Prostate gland (tissue), 2 donors: ENCODE measurements at regions not wholly inside any gene's neighbourhood (a gene's known extent, or its start where the extent isn't known, plus 50 kb on each side); places are given as distances from the start of the nearest gene placed in this dataset.

Source experiments
- DNase-seq: peaks from one replicate; pipeline ENCODE4 v3.0.0-alpha.2; 2019; ENCODE audit warnings: low spot score
- H3K27ac ChIP-seq, 2 donors: fragments of 200-600 bp; sonication (generic); 2 replicates each; pipeline ENCODE4 v1.5.1; 2017 to 2019
- H3K27me3 ChIP-seq: fragments of 200-600 bp; sonication (generic); replicated peaks from 2 replicates; pipeline ENCODE4 v1.5.1; 2019; ENCODE audit not compliant: insufficient read depth
- H3K36me3 ChIP-seq, 2 donors: fragments of 200-600 bp; sonication (generic); 1 replicate in 1 of 2; 2 replicates in 1 of 2; pipeline versions ENCODE4 v1.5.1 to v1.8.1; 2017 to 2019
- H3K4me1 ChIP-seq: fragments of 200-600 bp; sonication (generic); replicated peaks from 2 replicates; pipeline ENCODE4 v1.5.1; 2019
- H3K4me3 ChIP-seq, 2 donors: fragments of 200-600 bp; sonication (generic); 2 replicates each; pipeline ENCODE4 v1.5.1; 2017 to 2019
- H3K9me3 ChIP-seq: fragments of 200-600 bp; sonication (generic); 2 replicates; pipeline ENCODE4 v1.5.1; 2017
- POLR2A ChIP-seq: fragments of 450-650 bp; IDR thresholded peaks from one replicate; pipeline ENCODE4 v1.6.1; 2016; ENCODE audit warnings: antibody characterized with exemption, mild to moderate bottlenecking
- POLR2AphosphoS5 ChIP-seq: sonication (generic); formaldehyde crosslinking; IDR thresholded peaks from one replicate; pipeline ENCODE4 v1.6.1; 2017; ENCODE audit warnings: antibody characterized with exemption
- WGBS: methylation state at CpG from one replicate; pipeline ENCODE4 v1.1.5; 2018; 5-methylcytosine and 5-hydroxymethylcytosine counted together
- intact Hi-C: fragments of 100-400 bp; cut with DNase I; formaldehyde crosslinking; loops from one replicate; pipeline ENCODE4 v1.14.2; 2022
- TF ChIP-seq, protein P1 (sequence below), 4 experiments: fragments of 200-600 bp in 2 of 4; fragments of 450-650 bp in 2 of 4; sonication (generic) in 2 of 4; IDR thresholded peaks; 1 replicate in 3 of 4; 2 replicates in 1 of 4; pipeline ENCODE4 v1.5.1; 2016 to 2019; ENCODE audit warnings: antibody characterized with exemption in 4 of 4, mild to moderate bottlenecking in 2 of 4, moderate library complexity in 2 of 4

- no peaks in the 10 kb centered on the region for H3K36me3 ChIP-seq
- no peak overlapping the region for H3K4me3 ChIP-seq
- TF ChIP-seq POLR2A (no peak), POLR2AphosphoS5 (no peak)
- TF ChIP-seq, protein P1, sequence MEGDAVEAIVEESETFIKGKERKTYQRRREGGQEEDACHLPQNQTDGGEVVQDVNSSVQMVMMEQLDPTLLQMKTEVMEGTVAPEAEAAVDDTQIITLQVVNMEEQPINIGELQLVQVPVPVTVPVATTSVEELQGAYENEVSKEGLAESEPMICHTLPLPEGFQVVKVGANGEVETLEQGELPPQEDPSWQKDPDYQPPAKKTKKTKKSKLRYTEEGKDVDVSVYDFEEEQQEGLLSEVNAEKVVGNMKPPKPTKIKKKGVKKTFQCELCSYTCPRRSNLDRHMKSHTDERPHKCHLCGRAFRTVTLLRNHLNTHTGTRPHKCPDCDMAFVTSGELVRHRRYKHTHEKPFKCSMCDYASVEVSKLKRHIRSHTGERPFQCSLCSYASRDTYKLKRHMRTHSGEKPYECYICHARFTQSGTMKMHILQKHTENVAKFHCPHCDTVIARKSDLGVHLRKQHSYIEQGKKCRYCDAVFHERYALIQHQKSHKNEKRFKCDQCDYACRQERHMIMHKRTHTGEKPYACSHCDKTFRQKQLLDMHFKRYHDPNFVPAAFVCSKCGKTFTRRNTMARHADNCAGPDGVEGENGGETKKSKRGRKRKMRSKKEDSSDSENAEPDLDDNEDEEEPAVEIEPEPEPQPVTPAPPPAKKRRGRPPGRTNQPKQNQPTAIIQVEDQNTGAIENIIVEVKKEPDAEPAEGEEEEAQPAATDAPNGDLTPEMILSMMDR (IDR thresholded peaks at IDR 0.05): no peak
- no peaks in the 10 kb centered on the region for H3K4me1 ChIP-seq
- DNase-seq: no peak
- intact Hi-C loops: no loop called here
- H3K27ac ChIP-seq: no peak overlapping the region
- H3K27me3 ChIP-seq: no peaks in the 10 kb centered on the region
- no peaks in the 10 kb centered on the region for H3K9me3 ChIP-seq
- 41% methylated on average over 2 of the region's 2 CpGs for whole genome bisulfite sequencing
Observed at GRCh38 chr5:86824637-86825036, 206.9 kb downstream of the COX7C start.

GRCh38 chr5:86831128-86831527 lies 213.4 kb downstream of the COX7C start:
- Histone ChIP-seq H3K27ac (no peak overlapping the region), H3K9me3 (no peaks in the 10 kb centered on the region), H3K36me3 (no peaks in the 10 kb centered on the region), H3K4me1 (no peaks in the 10 kb centered on the region), H3K4me3 (no peak overlapping the region), H3K27me3 (no peaks in the 10 kb centered on the region)
- DNase-seq: no peak
- TF ChIP-seq POLR2A (no peak), POLR2AphosphoS5 (no peak)
- TF ChIP-seq, protein P1 (IDR thresholded peaks at IDR 0.05): no peak
- intact Hi-C loops: no loop called here

GRCh38 chr5:86833868-86834267 lies 216.1 kb downstream of the COX7C start:
- 96% methylated on average over 1 of the region's 1 CpG for WGBS

DNA sequence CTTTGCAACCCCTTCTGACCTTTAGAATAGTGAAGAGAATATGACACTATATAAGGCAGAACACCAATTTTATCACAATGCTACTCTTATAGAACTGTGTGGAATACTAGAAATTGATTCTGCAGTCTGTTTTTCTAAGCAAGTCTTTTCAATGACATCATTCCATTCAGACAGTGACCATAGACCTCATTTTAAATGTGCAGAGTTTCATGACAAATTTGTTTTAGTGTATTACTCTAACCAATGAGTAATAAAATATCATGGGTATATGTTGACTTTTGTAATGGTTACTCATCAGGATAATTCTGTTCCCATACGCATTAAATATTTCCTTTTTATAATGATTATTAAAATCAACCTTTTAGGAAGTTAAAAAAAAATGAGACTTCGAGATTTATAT lies 219.9 kb downstream of the COX7C start:
- TF ChIP-seq, protein P1 (IDR thresholded peaks at IDR 0.05): no peak
- TF ChIP-seq POLR2AphosphoS5: no peak
- TF ChIP-seq POLR2A: no peak
- DNase-seq: no peak
- H3K36me3 ChIP-seq: no peaks in the 10 kb centered on the region
- no peaks in the 10 kb centered on the region for H3K4me1 ChIP-seq
- no peak overlapping the region for H3K4me3 ChIP-seq
- H3K27ac ChIP-seq: no peak overlapping the region
- H3K9me3 ChIP-seq: no peaks in the 10 kb centered on the region
- H3K27me3 ChIP-seq: no peaks in the 10 kb centered on the region
- WGBS: 88% methylated on average over 2 of the region's 2 CpGs
- intact Hi-C loops: no loop called here

More at GRCh38 chr5:86833868-86834267, 216.1 kb downstream of the COX7C start:
- H3K9me3 ChIP-seq: no peaks in the 10 kb centered on the region
- intact Hi-C loops: no loop called here
- H3K27ac ChIP-seq: no peak overlapping the region
- no peaks in the 10 kb centered on the region for H3K36me3 ChIP-seq
- H3K27me3 ChIP-seq: no peaks in the 10 kb centered on the region
- TF ChIP-seq POLR2A (no peak), POLR2AphosphoS5 (no peak)
- TF ChIP-seq, protein P1 (IDR thresholded peaks at IDR 0.05): no peak
- no peak overlapping the region for H3K4me3 ChIP-seq
- no peaks in the 10 kb centered on the region for H3K4me1 ChIP-seq
- DNase-seq: no peak

GRCh38 chr5:86838083-86838482 lies 220.3 kb downstream of the COX7C start:
- TF ChIP-seq, protein P1 (IDR thresholded peaks at IDR 0.05): no peak
- no peak for TF ChIP-seq POLR2A
- TF ChIP-seq POLR2AphosphoS5: no peak
- no peak for DNase-seq
- Histone ChIP-seq H3K9me3 (no peaks in the 10 kb centered on the region), H3K27ac (no peak overlapping the region), H3K27me3 (no peaks in the 10 kb centered on the region), H3K36me3 (no peaks in the 10 kb centered on the region), H3K4me3 (no peak overlapping the region), H3K4me1 (no peaks in the 10 kb centered on the region)
- 77% methylated on average over 2 of the region's 2 CpGs for WGBS
- intact Hi-C loops: no loop called here
